ENCODE measurements at regions not wholly inside any gene's neighbourhood (a gene's known extent, or its start where the extent isn't known, plus 50 kb on each side); places are given as distances from the start of the nearest gene placed in this dataset.

DNA sequence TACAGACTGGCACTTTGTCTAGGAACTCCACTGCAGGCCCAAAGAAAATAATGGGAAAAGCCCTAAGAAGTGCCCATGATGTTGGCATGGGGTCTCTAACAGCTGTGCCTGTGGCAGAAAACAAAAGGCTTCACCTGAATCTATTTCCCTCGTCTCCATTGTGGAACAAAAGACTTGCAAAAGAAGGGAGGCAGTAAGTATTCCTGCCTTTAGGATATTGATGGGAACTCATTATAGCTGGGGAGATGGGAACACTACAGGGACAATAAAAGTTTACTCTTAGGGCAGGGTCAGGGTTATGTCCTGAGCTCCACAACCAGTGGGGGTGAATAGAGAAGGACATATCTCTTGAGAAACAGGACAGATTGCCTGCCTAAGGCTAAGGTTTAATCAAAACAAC, 930.6 kb upstream of the EPHA6 start:
- no peak overlapping the region for H3K27ac Mint-ChIP-seq
- TF ChIP-seq, protein P1, sequence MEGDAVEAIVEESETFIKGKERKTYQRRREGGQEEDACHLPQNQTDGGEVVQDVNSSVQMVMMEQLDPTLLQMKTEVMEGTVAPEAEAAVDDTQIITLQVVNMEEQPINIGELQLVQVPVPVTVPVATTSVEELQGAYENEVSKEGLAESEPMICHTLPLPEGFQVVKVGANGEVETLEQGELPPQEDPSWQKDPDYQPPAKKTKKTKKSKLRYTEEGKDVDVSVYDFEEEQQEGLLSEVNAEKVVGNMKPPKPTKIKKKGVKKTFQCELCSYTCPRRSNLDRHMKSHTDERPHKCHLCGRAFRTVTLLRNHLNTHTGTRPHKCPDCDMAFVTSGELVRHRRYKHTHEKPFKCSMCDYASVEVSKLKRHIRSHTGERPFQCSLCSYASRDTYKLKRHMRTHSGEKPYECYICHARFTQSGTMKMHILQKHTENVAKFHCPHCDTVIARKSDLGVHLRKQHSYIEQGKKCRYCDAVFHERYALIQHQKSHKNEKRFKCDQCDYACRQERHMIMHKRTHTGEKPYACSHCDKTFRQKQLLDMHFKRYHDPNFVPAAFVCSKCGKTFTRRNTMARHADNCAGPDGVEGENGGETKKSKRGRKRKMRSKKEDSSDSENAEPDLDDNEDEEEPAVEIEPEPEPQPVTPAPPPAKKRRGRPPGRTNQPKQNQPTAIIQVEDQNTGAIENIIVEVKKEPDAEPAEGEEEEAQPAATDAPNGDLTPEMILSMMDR (IDR thresholded peaks at IDR 0.05), result no peak
- WGBS (ENCODE audit: insufficient coverage), result 89% methylated on average over 1 of the region's 1 CpG
- no peak for DNase-seq
- no peaks in the 10 kb centered on the region for H3K4me1 Mint-ChIP-seq
- H3K9me3 Mint-ChIP-seq, result peaks cover 10 to 12% of the 10 kb centered on the region in 2 donors
- no peaks in the 10 kb centered on the region for H3K27me3 Mint-ChIP-seq (ENCODE audit: low read depth in 2 of 2)
- Histone ChIP-seq H3K27ac (ENCODE audit: low read length) (no peak overlapping the region), H3K36me3 (ENCODE audit: control insufficient read depth, insufficient read depth, low read length) (no peaks in the 10 kb centered on the region), H3K27me3 (ENCODE audit: control insufficient read depth, insufficient read depth, low read length) (no peaks in the 10 kb centered on the region), H3K4me3 (ENCODE audit: low read length) (no peak overlapping the region), H3K4me1 (ENCODE audit: control insufficient read depth, insufficient read depth, low read length) (no peaks in the 10 kb centered on the region), H3K9me3 (ENCODE audit: control insufficient read depth, insufficient read depth, low read length) (peaks cover 5% of the 10 kb centered on the region)
- no peak overlapping the region for H3K4me3 Mint-ChIP-seq
- ATAC-seq, result no peak
- intact Hi-C loops (cut with micrococcal nuclease), result no loop called here
- peaks cover 8% of the 10 kb centered on the region for H3K36me3 Mint-ChIP-seq

- TF ChIP-seq, protein P1 (IDR thresholded peaks at IDR 0.05), result no peak
- H3K4me3 ChIP-seq (ENCODE audit: low read length), result no peak overlapping the region
- no CpG with 5 or more reads among the region's 1 CpG for WGBS (ENCODE audit: insufficient coverage)
- no peaks in the 10 kb centered on the region for H3K4me1 ChIP-seq (ENCODE audit: control insufficient read depth, insufficient read depth, low read length)
- DNase-seq (no peak), ATAC-seq (no peak)
- Mint-ChIP-seq H3K9me3 (peaks cover 14 to 15% of the 10 kb centered on the region in 2 donors), H3K4me1 (no peaks in the 10 kb centered on the region), H3K4me3 (no peak overlapping the region), H3K36me3 (peaks cover 8% of the 10 kb centered on the region), H3K27me3 (ENCODE audit: low read depth in 2 of 2) (no peaks in the 10 kb centered on the region), H3K27ac (no peak overlapping the region)
- no peaks in the 10 kb centered on the region for H3K27me3 ChIP-seq (ENCODE audit: control insufficient read depth, insufficient read depth, low read length)
- H3K36me3 ChIP-seq (ENCODE audit: control insufficient read depth, insufficient read depth, low read length), result no peaks in the 10 kb centered on the region
- intact Hi-C loops (cut with micrococcal nuclease), result no loop called here
- H3K9me3 ChIP-seq (ENCODE audit: control insufficient read depth, insufficient read depth, low read length), result peaks cover 5% of the 10 kb centered on the region
- H3K27ac ChIP-seq (ENCODE audit: low read length), result no peak overlapping the region
Observed at GRCh38 chr3:95886616-95887015, 927.8 kb upstream of the EPHA6 start.

GRCh38 chr3:95887114-95887513, 927.3 kb upstream of the EPHA6 start:
- Mint-ChIP-seq H3K4me3 (no peak overlapping the region), H3K27ac (no peak overlapping the region), H3K9me3 (peaks cover 16 to 17% of the 10 kb centered on the region in 2 donors), H3K36me3 (peaks cover 8% of the 10 kb centered on the region), H3K4me1 (no peaks in the 10 kb centered on the region), H3K27me3 (ENCODE audit: low read depth in 2 of 2) (no peaks in the 10 kb centered on the region)
- ATAC-seq, result no peak
- H3K4me3 ChIP-seq (ENCODE audit: low read length), result no peak overlapping the region
- H3K4me1 ChIP-seq (ENCODE audit: control insufficient read depth, insufficient read depth, low read length), result no peaks in the 10 kb centered on the region
- 100% methylated on average over 1 of the region's 2 CpGs for WGBS (ENCODE audit: insufficient coverage)
- TF ChIP-seq, protein P1 (IDR thresholded peaks at IDR 0.05), result no peak
- no peaks in the 10 kb centered on the region for H3K36me3 ChIP-seq (ENCODE audit: control insufficient read depth, insufficient read depth, low read length)
- H3K9me3 ChIP-seq (ENCODE audit: control insufficient read depth, insufficient read depth, low read length), result peaks cover 5% of the 10 kb centered on the region
- H3K27me3 ChIP-seq (ENCODE audit: control insufficient read depth, insufficient read depth, low read length), result no peaks in the 10 kb centered on the region
- intact Hi-C loops (cut with micrococcal nuclease), result no loop called here
- H3K27ac ChIP-seq (ENCODE audit: low read length), result no peak overlapping the region
- no peak for DNase-seq

- DNase-seq (no peak), ATAC-seq (no peak)
- intact Hi-C loops (cut with micrococcal nuclease), result no loop called here
- H3K9me3 Mint-ChIP-seq, result peaks cover 15 to 19% of the 10 kb centered on the region in 2 donors
- no peaks in the 10 kb centered on the region for H3K4me1 ChIP-seq (ENCODE audit: control insufficient read depth, insufficient read depth, low read length)
- H3K27ac ChIP-seq (ENCODE audit: low read length), result no peak overlapping the region
- no peak overlapping the region for H3K4me3 Mint-ChIP-seq
- H3K36me3 ChIP-seq (ENCODE audit: control insufficient read depth, insufficient read depth, low read length), result no peaks in the 10 kb centered on the region
- no peaks in the 10 kb centered on the region for H3K27me3 ChIP-seq (ENCODE audit: control insufficient read depth, insufficient read depth, low read length)
- peaks cover 7% of the 10 kb centered on the region for H3K36me3 Mint-ChIP-seq
- no peak overlapping the region for H3K4me3 ChIP-seq (ENCODE audit: low read length)
- H3K9me3 ChIP-seq (ENCODE audit: control insufficient read depth, insufficient read depth, low read length), result peaks cover 8% of the 10 kb centered on the region
- 81% methylated on average over 2 of the region's 2 CpGs for WGBS (ENCODE audit: insufficient coverage)
- TF ChIP-seq, protein P1 (IDR thresholded peaks at IDR 0.05), result no peak
- no peak overlapping the region for H3K27ac Mint-ChIP-seq
- H3K4me1 Mint-ChIP-seq, result no peaks in the 10 kb centered on the region
- no peaks in the 10 kb centered on the region for H3K27me3 Mint-ChIP-seq (ENCODE audit: low read depth in 2 of 2)
Observed at GRCh38 chr3:95894820-95895219, 919.6 kb upstream of the EPHA6 start.

All from natural killer cell (primary cell).